Coronary artery (tissue), 2 donors: ENCODE measurements at regions not wholly inside any gene's neighbourhood (a gene's known extent, or its start where the extent isn't known, plus 50 kb on each side); places are given as distances from the start of the nearest gene placed in this dataset.

Experiments used
- DNase-seq: peaks from one replicate; pipeline ENCODE4 v3.0.0-alpha.2; 2017; ENCODE audit warnings: low spot score
- H3K27ac ChIP-seq, 2 donors: fragments of 200-600 bp; sonication (generic); one replicate each; pipeline ENCODE4 v1.5.1; 2016 to 2019
- H3K4me3 ChIP-seq: fragments of 200-600 bp; sonication (generic); 2 replicates; pipeline ENCODE4 v1.5.1; 2016; ENCODE audit warnings: mild to moderate bottlenecking, moderate library complexity
- TF ChIP-seq, protein P1 (sequence below): fragments of 200-600 bp; sonication (generic); IDR thresholded peaks from one replicate; pipeline ENCODE4 v1.5.1; 2019; ENCODE audit warnings: antibody characterized with exemption

DNA sequence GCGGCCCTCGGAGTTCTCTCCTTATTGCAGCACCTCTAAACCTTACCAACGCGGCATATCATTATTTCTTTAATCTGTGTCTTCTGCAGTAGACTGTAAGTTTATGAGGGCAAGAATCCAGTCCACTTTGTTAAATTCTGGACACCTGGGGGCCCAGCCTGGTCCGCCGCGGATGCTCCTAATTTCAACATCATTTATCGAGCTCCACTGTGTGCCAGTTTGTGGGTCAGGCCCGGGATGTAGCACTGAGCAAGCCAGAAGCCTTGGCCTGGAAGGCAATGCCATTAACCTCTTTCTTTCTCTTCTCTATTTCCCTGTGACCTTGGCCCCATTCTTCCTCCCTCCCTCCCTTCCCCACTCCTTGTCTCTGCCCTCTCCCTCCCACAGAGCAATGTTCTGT, 70.6 kb upstream of the CACNA1E start:
- TF ChIP-seq, protein P1, sequence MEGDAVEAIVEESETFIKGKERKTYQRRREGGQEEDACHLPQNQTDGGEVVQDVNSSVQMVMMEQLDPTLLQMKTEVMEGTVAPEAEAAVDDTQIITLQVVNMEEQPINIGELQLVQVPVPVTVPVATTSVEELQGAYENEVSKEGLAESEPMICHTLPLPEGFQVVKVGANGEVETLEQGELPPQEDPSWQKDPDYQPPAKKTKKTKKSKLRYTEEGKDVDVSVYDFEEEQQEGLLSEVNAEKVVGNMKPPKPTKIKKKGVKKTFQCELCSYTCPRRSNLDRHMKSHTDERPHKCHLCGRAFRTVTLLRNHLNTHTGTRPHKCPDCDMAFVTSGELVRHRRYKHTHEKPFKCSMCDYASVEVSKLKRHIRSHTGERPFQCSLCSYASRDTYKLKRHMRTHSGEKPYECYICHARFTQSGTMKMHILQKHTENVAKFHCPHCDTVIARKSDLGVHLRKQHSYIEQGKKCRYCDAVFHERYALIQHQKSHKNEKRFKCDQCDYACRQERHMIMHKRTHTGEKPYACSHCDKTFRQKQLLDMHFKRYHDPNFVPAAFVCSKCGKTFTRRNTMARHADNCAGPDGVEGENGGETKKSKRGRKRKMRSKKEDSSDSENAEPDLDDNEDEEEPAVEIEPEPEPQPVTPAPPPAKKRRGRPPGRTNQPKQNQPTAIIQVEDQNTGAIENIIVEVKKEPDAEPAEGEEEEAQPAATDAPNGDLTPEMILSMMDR, result no peak
- Histone ChIP-seq H3K27ac (no peak overlapping the region), H3K4me3 (no peak overlapping the region)
- no peak for DNase-seq

- no peak for DNase-seq
- TF ChIP-seq, protein P1, result no peak
- Histone ChIP-seq H3K27ac (no peak overlapping the region), H3K4me3 (no peak overlapping the region)
These were observed 70.0 kb upstream of the CACNA1E start for GRCh38 chr1:181413195-181413815.

DNA sequence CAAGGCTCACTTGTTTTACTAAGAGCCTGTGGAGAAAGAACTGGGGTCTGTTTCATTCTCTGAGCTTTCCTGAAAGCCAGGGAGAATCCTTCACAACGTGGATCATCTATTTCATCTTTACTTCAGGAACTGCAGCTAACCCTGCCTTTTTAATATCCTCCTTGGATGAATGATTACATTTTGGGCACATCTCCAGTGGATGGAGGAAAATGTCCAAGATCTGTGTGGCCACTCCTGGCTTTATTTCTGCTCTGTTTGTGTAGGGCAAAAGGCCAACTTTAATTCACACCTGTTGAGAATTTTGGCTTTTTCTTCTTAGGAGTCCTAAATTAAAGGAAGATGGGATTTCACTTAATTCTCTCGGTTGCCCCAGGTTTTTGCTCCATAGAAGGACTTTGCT, 69.5 kb upstream of the CACNA1E start:
- Histone ChIP-seq H3K27ac (no peak overlapping the region), H3K4me3 (no peak overlapping the region)
- TF ChIP-seq, protein P1, result no peak
- no peak for DNase-seq

DNA sequence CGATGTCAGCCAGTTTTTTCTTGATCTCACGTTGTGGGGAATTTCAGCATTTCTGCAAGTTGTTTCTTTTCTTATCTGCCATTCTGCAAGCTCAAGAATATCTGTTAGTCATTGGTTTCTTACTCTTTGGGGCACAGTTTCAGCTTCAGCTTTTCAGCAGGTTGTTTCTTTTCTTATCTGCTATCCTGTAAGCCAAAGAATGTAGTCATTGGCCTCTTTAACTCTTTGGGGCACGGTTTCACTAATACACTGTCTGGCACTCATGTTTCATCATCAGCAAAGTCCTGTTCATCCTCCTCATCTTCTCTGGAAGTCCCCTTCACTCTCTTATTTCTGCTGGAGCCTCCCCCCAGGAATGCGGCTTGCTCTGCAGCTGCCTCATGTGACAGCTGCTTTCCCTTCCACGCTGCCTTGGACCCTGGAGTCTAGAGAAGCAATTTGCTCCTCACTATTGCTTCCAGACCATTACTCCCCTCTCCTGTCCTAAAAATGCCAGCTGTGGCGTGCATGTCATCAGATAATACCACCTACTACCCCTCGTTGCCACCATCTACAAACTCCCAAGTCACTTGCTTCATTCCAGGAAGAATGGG, 67.0 kb upstream of the CACNA1E start:
- no peak overlapping the region for H3K27ac ChIP-seq
- H3K4me3 ChIP-seq, result no peak overlapping the region
- DNase-seq, result no peak
- TF ChIP-seq, protein P1, result no peak

GRCh38 chr1:181417915-181418314, 65.4 kb upstream of the CACNA1E start:
- no peak for DNase-seq
- Histone ChIP-seq H3K27ac (no peak overlapping the region), H3K4me3 (no peak overlapping the region)
- TF ChIP-seq, protein P1, result no peak

GRCh38 chr1:181423301-181423918, 59.9 kb upstream of the CACNA1E start:
- DNase-seq, result no peak
- Histone ChIP-seq H3K4me3 (no peak overlapping the region), H3K27ac (no peak overlapping the region)
- TF ChIP-seq, protein P1, result no peak
